ENCODE measurements at regions not wholly inside any gene's neighbourhood (a gene's known extent, or its start where the extent isn't known, plus 50 kb on each side); places are given as distances from the start of the nearest gene placed in this dataset.

DNA sequence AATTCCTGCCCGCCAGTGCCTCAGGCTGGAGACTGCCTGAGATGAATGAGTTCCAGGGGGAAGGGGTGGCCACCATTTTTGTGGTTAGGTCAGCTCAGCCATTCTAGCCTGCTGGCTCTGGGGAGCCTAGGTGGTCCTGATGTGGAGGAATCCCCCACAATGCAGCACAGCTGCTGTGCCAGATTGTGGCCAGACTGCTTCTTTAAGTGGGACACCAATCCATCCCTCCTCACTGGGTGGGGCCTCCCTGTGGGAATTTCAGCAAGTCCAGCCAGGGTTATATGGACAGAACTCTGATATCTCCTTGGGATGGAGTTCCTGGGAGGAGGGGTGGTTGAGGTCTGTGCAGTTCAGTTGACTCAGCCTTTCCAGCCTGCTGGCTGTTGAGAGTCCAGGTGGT lies 51.2 kb upstream of the DAP start:
- Histone ChIP-seq H3K27ac (no peak overlapping the region), H3K4me3 (no peak overlapping the region), H3K27me3 (no peaks in the 10 kb centered on the region), H3K4me1 (no peaks in the 10 kb centered on the region), H3K36me3 (no peaks in the 10 kb centered on the region), H3K9me3 (no peaks in the 10 kb centered on the region)
- no peak for TF ChIP-seq CTCF (IDR thresholded peaks at IDR 0.05)
- no peak for TF ChIP-seq POLR2A (IDR thresholded peaks at IDR 0.05)
- TF ChIP-seq POLR2AphosphoS5 (IDR thresholded peaks at IDR 0.05): no peak
- no peak for TF ChIP-seq EP300 (IDR thresholded peaks at IDR 0.05)
- WGBS, 5 donors: 83 to 100% (median 93%) methylated on average over 1 of the region's 1 CpG
- intact Hi-C loops (cut with DNase I; ENCODE audit: low total_unique reads): no loop called here
- no peak for DNase-seq
